Panc1 (cell line): ENCODE measurements at regions not wholly inside any gene's neighbourhood (a gene's known extent, or its start where the extent isn't known, plus 50 kb on each side); places are given as distances from the start of the nearest gene placed in this dataset.

Experiments used
- ATAC-seq: fragments of 200-7000 bp; cut with Tn5 transposase; 2 replicates; pipeline ENCODE4 v1.9.1; 2020; ENCODE audit warnings: mild to moderate bottlenecking, moderate library complexity
- BruUV-seq: library from RNA; stranded (reverse); fragments of 400-500 nt; replicated peaks from 2 replicates; lab custom pipeline; 2021; lab: Mats Ljungman, UMichigan
- CTCF ChIA-PET: fragments of 300-600 bp; sonication (Branson Sonifier 250); formaldehyde crosslinking; loops from one replicate; lab custom pipeline; 2022; ENCODE audit warnings: antibody characterized with exemption; lab: Charles Lee
- POLR2A ChIA-PET: fragments of 300-600 bp; sonication (Branson Sonifier 250); formaldehyde crosslinking; loops from one replicate; lab custom pipeline; 2022; ENCODE audit warnings: antibody characterized with exemption; lab: Charles Lee
- DNase-seq: peaks from one replicate; pipeline ENCODE4 v3.0.0-alpha.2; 2010; ENCODE audit warnings: low read depth, low spot score
- H3K27ac ChIP-seq: 2 replicates; pipeline ENCODE4 v1.5.1; 2011; ENCODE audit warnings: mild to moderate bottlenecking, low read length, inconsistent platforms
- H3K27me3 ChIP-seq: fragments of 200-500 bp; sonication (Bioruptor generic); 2 replicates; pipeline ENCODE4 v1.6.0; 2014; ENCODE audit warnings: low read length, inconsistent platforms; ENCODE audit not compliant: control insufficient read depth, insufficient read depth
- H3K36me3 ChIP-seq: fragments of 200-500 bp; sonication (Bioruptor generic); 2 replicates; pipeline ENCODE4 v1.5.1; 2014; ENCODE audit warnings: inconsistent platforms, mild to moderate bottlenecking, low read length, moderate library complexity; ENCODE audit not compliant: control insufficient read depth, insufficient read depth
- H3K4me1 ChIP-seq: 2 replicates; pipeline ENCODE4 v1.5.1; 2011; ENCODE audit warnings: inconsistent platforms, mild to moderate bottlenecking, low read length, moderate library complexity; ENCODE audit not compliant: control insufficient read depth, insufficient read depth
- H3K4me3 ChIP-seq, 2 experiments: 2 replicates each; pipeline ENCODE4 v1.5.1; 2011 to 2012; ENCODE audit warnings: low read depth in 2 of 2, low read length in 2 of 2, mild to moderate bottlenecking in 2 of 2, inconsistent platforms in 1 of 2, moderate library complexity in 1 of 2
- H3K9me3 ChIP-seq: fragments of 200-500 bp; sonication (Bioruptor generic); 2 replicates; pipeline ENCODE4 v1.5.1; 2014; ENCODE audit warnings: low read depth, mild to moderate bottlenecking, inconsistent platforms, low read length, moderate library complexity; ENCODE audit not compliant: control insufficient read depth, insufficient read depth
- POLR2AphosphoS5 ChIP-seq: IDR thresholded peaks from 2 replicates; pipeline ENCODE4 v1.6.1; 2012; ENCODE audit warnings: mild to moderate bottlenecking, low read depth, low read length, moderate library complexity
- SIN3A ChIP-seq: IDR thresholded peaks from 2 replicates; pipeline ENCODE4 v1.6.1; 2012; ENCODE audit warnings: low read depth, mild to moderate bottlenecking, low read length, moderate library complexity, borderline replicate concordance; ENCODE audit not compliant: insufficient read depth
- TCF7L2 ChIP-seq: IDR thresholded peaks from 2 replicates; pipeline ENCODE4 v1.6.1; 2011; ENCODE audit warnings: mild to moderate bottlenecking, low read depth, low read length, inconsistent platforms
- in situ Hi-C: cut with HindIII; loops from 2 replicates; pipeline ENCODE4 v1.10.0; 2016; ENCODE audit warnings: low sequenced_read_pairs, low pct_unique_long_range_greater_than_20kb
- intact Hi-C: fragments of 100-400 bp; cut with micrococcal nuclease; formaldehyde crosslinking; loops from one replicate; pipeline ENCODE4 v1.10.0; 2022; ENCODE audit not compliant: unreplicated experiment
- TF ChIP-seq, protein P1 (sequence below): fragments of 450-650 bp; IDR thresholded peaks from 2 replicates; pipeline ENCODE4 v1.5.1; 2017; ENCODE audit warnings: mild to moderate bottlenecking
- TF ChIP-seq, protein P2 (sequence below), 2 experiments: IDR thresholded peaks; 2 replicates each; pipeline ENCODE4 v1.6.1; 2011 to 2012; ENCODE audit warnings: low read depth in 2 of 2, control low read depth in 1 of 2, low read length in 1 of 2, mild to moderate bottlenecking in 1 of 2, moderate library complexity in 1 of 2; ENCODE audit not compliant: insufficient read depth in 1 of 2

DNA sequence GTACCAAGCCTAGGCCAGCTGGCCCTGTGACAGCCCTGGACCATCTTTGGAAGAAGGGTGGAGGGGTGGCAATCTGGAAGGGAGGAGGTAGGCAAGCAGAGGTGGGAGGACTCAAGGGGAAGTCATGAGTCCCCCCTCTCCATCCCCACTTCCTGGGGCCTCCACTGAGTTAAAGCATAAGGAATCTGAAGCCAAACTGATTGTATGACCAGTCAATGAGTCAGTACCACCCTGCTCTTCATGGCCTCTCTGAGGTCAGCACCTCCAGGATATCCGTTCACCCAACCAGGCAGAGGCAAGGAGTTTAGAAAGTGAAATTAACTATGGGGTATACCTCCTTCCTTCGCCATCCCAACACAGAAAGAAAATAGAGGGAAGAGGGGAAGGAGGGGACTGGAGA lies 272.7 kb downstream of the SOX9 start:
- POLR2A ChIA-PET: interaction anchor here (0.5 kb wide), 1 partner anchor 798 kb away, joined by 3 read pairs; no protein-coding TSS in a partner anchor
- peaks cover 81% of the 10 kb centered on the region for H3K4me1 ChIP-seq

DNA sequence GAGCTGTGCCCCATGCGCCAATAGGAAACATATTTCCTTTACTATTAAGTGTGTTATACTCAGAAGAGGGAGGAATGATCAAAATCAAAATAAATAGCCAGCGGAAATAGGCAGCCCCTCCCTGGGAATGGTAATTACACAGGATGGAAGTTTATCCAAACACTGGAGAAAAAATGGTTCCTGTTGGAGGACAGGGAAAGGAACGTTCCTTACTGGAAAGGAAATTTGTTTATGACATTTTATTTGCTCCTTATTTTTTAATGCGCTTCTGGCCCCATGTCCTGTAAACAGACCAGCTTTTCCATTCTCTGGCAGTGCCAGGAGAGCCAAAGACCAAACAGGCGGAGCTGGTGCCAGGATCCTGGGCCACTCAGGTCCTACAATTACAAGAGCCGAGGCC lies 273.7 kb downstream of the SOX9 start:
- Histone ChIP-seq H3K9me3 (no peaks in the 10 kb centered on the region), H3K27ac (peak overlapping the region; percentile 92), H3K36me3 (no peaks in the 10 kb centered on the region), H3K4me3 (no peak overlapping the region), H3K4me1 (peaks cover 82% of the 10 kb centered on the region), H3K27me3 (no peaks in the 10 kb centered on the region)
- no peak for ATAC-seq
- in situ Hi-C loops: no loop called here
- intact Hi-C loops: loop anchor here (10.0 kb wide), 1 partner anchor 270 kb away; the partner anchor contains the start of gene SOX9
- no peak for DNase-seq
- TF ChIP-seq, protein P1, sequence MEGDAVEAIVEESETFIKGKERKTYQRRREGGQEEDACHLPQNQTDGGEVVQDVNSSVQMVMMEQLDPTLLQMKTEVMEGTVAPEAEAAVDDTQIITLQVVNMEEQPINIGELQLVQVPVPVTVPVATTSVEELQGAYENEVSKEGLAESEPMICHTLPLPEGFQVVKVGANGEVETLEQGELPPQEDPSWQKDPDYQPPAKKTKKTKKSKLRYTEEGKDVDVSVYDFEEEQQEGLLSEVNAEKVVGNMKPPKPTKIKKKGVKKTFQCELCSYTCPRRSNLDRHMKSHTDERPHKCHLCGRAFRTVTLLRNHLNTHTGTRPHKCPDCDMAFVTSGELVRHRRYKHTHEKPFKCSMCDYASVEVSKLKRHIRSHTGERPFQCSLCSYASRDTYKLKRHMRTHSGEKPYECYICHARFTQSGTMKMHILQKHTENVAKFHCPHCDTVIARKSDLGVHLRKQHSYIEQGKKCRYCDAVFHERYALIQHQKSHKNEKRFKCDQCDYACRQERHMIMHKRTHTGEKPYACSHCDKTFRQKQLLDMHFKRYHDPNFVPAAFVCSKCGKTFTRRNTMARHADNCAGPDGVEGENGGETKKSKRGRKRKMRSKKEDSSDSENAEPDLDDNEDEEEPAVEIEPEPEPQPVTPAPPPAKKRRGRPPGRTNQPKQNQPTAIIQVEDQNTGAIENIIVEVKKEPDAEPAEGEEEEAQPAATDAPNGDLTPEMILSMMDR: no peak
- TF ChIP-seq, protein P2, sequence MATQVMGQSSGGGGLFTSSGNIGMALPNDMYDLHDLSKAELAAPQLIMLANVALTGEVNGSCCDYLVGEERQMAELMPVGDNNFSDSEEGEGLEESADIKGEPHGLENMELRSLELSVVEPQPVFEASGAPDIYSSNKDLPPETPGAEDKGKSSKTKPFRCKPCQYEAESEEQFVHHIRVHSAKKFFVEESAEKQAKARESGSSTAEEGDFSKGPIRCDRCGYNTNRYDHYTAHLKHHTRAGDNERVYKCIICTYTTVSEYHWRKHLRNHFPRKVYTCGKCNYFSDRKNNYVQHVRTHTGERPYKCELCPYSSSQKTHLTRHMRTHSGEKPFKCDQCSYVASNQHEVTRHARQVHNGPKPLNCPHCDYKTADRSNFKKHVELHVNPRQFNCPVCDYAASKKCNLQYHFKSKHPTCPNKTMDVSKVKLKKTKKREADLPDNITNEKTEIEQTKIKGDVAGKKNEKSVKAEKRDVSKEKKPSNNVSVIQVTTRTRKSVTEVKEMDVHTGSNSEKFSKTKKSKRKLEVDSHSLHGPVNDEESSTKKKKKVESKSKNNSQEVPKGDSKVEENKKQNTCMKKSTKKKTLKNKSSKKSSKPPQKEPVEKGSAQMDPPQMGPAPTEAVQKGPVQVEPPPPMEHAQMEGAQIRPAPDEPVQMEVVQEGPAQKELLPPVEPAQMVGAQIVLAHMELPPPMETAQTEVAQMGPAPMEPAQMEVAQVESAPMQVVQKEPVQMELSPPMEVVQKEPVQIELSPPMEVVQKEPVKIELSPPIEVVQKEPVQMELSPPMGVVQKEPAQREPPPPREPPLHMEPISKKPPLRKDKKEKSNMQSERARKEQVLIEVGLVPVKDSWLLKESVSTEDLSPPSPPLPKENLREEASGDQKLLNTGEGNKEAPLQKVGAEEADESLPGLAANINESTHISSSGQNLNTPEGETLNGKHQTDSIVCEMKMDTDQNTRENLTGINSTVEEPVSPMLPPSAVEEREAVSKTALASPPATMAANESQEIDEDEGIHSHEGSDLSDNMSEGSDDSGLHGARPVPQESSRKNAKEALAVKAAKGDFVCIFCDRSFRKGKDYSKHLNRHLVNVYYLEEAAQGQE (IDR thresholded peaks at IDR 0.05; ENCODE audit: insufficient read depth in 1 of 2, low read depth in 2 of 2, low read length in 1 of 2): no peak
- no peak for TF ChIP-seq TCF7L2
- TF ChIP-seq POLR2AphosphoS5: no peak
- no peak for TF ChIP-seq SIN3A
- POLR2A ChIA-PET: interaction anchor here (0.5 to 1.0 kb wide), 3 partner anchors 11 to 269 kb away, joined by 3 to 5 read pairs (median 5); no protein-coding TSS in a partner anchor
- BruUV-seq: no TSS peak
- CTCF ChIA-PET: no interaction called here

More for the DNA sequence above, 272.7 kb downstream of the SOX9 start:
- in situ Hi-C loops: no loop called here
- CTCF ChIA-PET: no interaction called here
- DNase-seq: peak; percentile 73
- H3K27ac ChIP-seq: peak overlapping the region; percentile 92
- H3K4me3 ChIP-seq: peak overlapping the region in 1 of 2 experiments; percentile 25; a peak in 1 of 4 replicates
- BruUV-seq: no TSS peak
- intact Hi-C loops: loop anchor here (10.0 kb wide), 1 partner anchor 269 kb away; the partner anchor contains the start of gene SOX9
- no peaks in the 10 kb centered on the region for H3K36me3 ChIP-seq
- no peaks in the 10 kb centered on the region for H3K27me3 ChIP-seq
- TF ChIP-seq POLR2AphosphoS5: peak; percentile 41; the same call in 1 of the 2 replicates
- TF ChIP-seq, protein P2 (IDR thresholded peaks at IDR 0.05; ENCODE audit: insufficient read depth in 1 of 2, low read depth in 2 of 2, low read length in 1 of 2): no peak
- ATAC-seq: peak; percentile 82
- H3K9me3 ChIP-seq: no peaks in the 10 kb centered on the region
